Stimulated activated naive CD8-positive, alpha-beta T cell treated with anti-CD3 and anti-CD28 coated beads, Interleukin-15, amount 100 ng/mL, for 72 hours (primary cell): ENCODE measurements at regions not wholly inside any gene's neighbourhood (a gene's known extent, or its start where the extent isn't known, plus 50 kb on each side); places are given as distances from the start of the nearest gene placed in this dataset.

Experiments
- ATAC-seq: fragments of 150-1000 bp; cut with Tn5 transposase; 2 replicates; pipeline ENCODE4 v1.10.0; 2021; ENCODE audit warnings: mild to moderate bottlenecking, moderate library complexity
- DNase-seq, 2 donors: peaks; one replicate each; pipeline ENCODE4 v3.0.0; 2021 to 2022
- H3K27ac Mint-ChIP-seq, 2 donors: one replicate each; pipeline ENCODE4 v1.8.0; 2022; ENCODE audit warnings: mild to moderate bottlenecking in 2 of 2, mixed read lengths in 2 of 2, moderate library complexity in 2 of 2
- H3K27me3 Mint-ChIP-seq: one replicate; pipeline ENCODE4 v1.8.0; 2022; ENCODE audit warnings: mixed read lengths
- H3K4me1 Mint-ChIP-seq: one replicate; pipeline ENCODE4 v1.8.0; 2022; ENCODE audit warnings: mild to moderate bottlenecking, mixed read lengths
- H3K4me3 Mint-ChIP-seq, 2 donors: one replicate each; pipeline ENCODE4 v1.8.0; 2022; ENCODE audit warnings: mild to moderate bottlenecking in 2 of 2, mixed read lengths in 2 of 2, moderate library complexity in 1 of 2
- H3K9me3 Mint-ChIP-seq, 2 donors: one replicate each; pipeline ENCODE4 v1.8.0; 2022; ENCODE audit warnings: mixed read lengths in 2 of 2

GRCh38 chr2:48824116-48824515 lies 68.6 kb upstream of the LHCGR start:
- Mint-ChIP-seq H3K27ac (no peak overlapping the region), H3K9me3 (no peaks in the 10 kb centered on the region), H3K4me3 (no peak overlapping the region), H3K4me1 (no peaks in the 10 kb centered on the region), H3K27me3 (no peaks in the 10 kb centered on the region)
- no peak for DNase-seq
- ATAC-seq: no peak

- Mint-ChIP-seq H3K27ac (no peak overlapping the region), H3K9me3 (no peaks in the 10 kb centered on the region), H3K4me3 (no peak overlapping the region), H3K4me1 (no peaks in the 10 kb centered on the region), H3K27me3 (peaks cover 7% of the 10 kb centered on the region)
- no peak for ATAC-seq
- no peak for DNase-seq
These were observed 63.7 kb upstream of the LHCGR start for GRCh38 chr2:48819206-48819735.

GRCh38 chr2:48817355-48817754 lies 61.8 kb upstream of the LHCGR start:
- H3K27ac Mint-ChIP-seq: no peak overlapping the region
- peaks cover 0 to 6% of the 10 kb centered on the region in 2 donors for H3K9me3 Mint-ChIP-seq
- H3K27me3 Mint-ChIP-seq: peaks cover 18% of the 10 kb centered on the region
- no peaks in the 10 kb centered on the region for H3K4me1 Mint-ChIP-seq
- no peak overlapping the region for H3K4me3 Mint-ChIP-seq
- ATAC-seq (no peak), DNase-seq (no peak)

GRCh38 chr2:48812416-48812815 lies 56.9 kb upstream of the LHCGR start:
- no peak for ATAC-seq
- peaks cover 11% of the 10 kb centered on the region for H3K27me3 Mint-ChIP-seq
- H3K9me3 Mint-ChIP-seq: peaks cover 0 to 6% of the 10 kb centered on the region in 2 donors
- H3K4me3 Mint-ChIP-seq: no peak overlapping the region
- H3K4me1 Mint-ChIP-seq: no peaks in the 10 kb centered on the region
- no peak overlapping the region for H3K27ac Mint-ChIP-seq
- DNase-seq: no peak

GRCh38 chr2:48808311-48808710 lies 52.8 kb upstream of the LHCGR start:
- DNase-seq (no peak), ATAC-seq (no peak)
- Mint-ChIP-seq H3K9me3 (peaks cover 0 to 6% of the 10 kb centered on the region in 2 donors), H3K27ac (no peak overlapping the region), H3K4me3 (no peak overlapping the region), H3K4me1 (no peaks in the 10 kb centered on the region), H3K27me3 (peaks cover 5% of the 10 kb centered on the region)
